H1 (cell line): ENCODE measurements at regions not wholly inside any gene's neighbourhood (a gene's known extent, or its start where the extent isn't known, plus 50 kb on each side); places are given as distances from the start of the nearest gene placed in this dataset.

ENCODE experiments used
- CTCF ChIA-PET: fragments of 300-600 bp; sonication (Branson Sonifier 250); formaldehyde crosslinking; loops from one replicate; lab custom pipeline; 2021; ENCODE audit not compliant: partially characterized antibody; lab: Charles Lee
- POLR2A ChIA-PET: fragments of 300-600 bp; sonication (Branson Sonifier 250); formaldehyde crosslinking; loops from one replicate; lab custom pipeline; 2021; ENCODE audit warnings: inconsistent platforms; ENCODE audit not compliant: partially characterized antibody; lab: Charles Lee
- DNase-seq, 2 experiments: peaks; one replicate each; pipeline versions ENCODE4 v3.0.0 to v3.0.0-alpha.2; 2010 to 2022; ENCODE audit warnings: low spot score in 2 of 2, low read depth in 1 of 2, mixed read lengths in 1 of 2
- FAIRE-seq: peaks from 2 replicates; lab custom pipeline; 2011; peaks lifted over from hg19 to GRCh38; lab: Jason Lieb, UNC
- H2AFZ ChIP-seq: 2 replicates; pipeline ENCODE4 v1.8.1; 2012; ENCODE audit warnings: low read length, inconsistent platforms
- H2AK5ac ChIP-seq: 2 replicates; pipeline ENCODE4 v1.6.1; 2013; ENCODE audit warnings: low read depth, low read length
- H2BK120ac ChIP-seq: replicated peaks from 2 replicates; pipeline ENCODE3; 2013; ENCODE audit warnings: low read depth, low read length, inconsistent platforms
- H2BK12ac ChIP-seq: 2 replicates; pipeline ENCODE4 v1.6.1; 2013; ENCODE audit warnings: low read depth, low read length
- H2BK15ac ChIP-seq: 2 replicates; pipeline ENCODE4 v1.6.1; 2013; ENCODE audit warnings: low read length
- H2BK20ac ChIP-seq: 2 replicates; pipeline ENCODE4 v1.6.1; 2013; ENCODE audit warnings: low read length
- H2BK5ac ChIP-seq: 2 replicates; pipeline ENCODE4 v1.6.1; 2013; ENCODE audit warnings: low read depth, low read length
- H3K14ac ChIP-seq: 2 replicates; pipeline ENCODE4 v1.6.1; 2013; ENCODE audit warnings: inconsistent platforms; ENCODE audit not compliant: insufficient read length
- H3K18ac ChIP-seq: 2 replicates; pipeline ENCODE4 v1.6.1; 2013; ENCODE audit warnings: low read length; ENCODE audit errors: extremely low read depth
- H3K23ac ChIP-seq: 2 replicates; pipeline ENCODE4 v1.6.1; 2013; ENCODE audit warnings: inconsistent platforms; ENCODE audit not compliant: insufficient read length
- H3K23me2 ChIP-seq: 2 replicates; pipeline ENCODE4 v1.6.1; 2013; ENCODE audit warnings: low read depth, low read length
- H3K27ac ChIP-seq: 2 replicates; pipeline ENCODE4 v1.6.1; 2011; ENCODE audit warnings: low read depth, low read length, inconsistent platforms
- H3K27me3 ChIP-seq, 4 experiments: replicated peaks in 1 of 4; 1 replicate in 1 of 4; 2 replicates in 3 of 4; pipeline versions ENCODE4 v1.6.1 to v1.8.1; 2011 to 2013; ENCODE audit warnings: low read length in 3 of 4, mild to moderate bottlenecking in 3 of 4, inconsistent platforms in 2 of 4, mixed read lengths in 2 of 4, moderate library complexity in 1 of 4; ENCODE audit not compliant: control insufficient read depth in 3 of 4, insufficient read depth in 3 of 4; ENCODE audit errors: extremely low read depth in 1 of 4
- H3K36me3 ChIP-seq, 4 experiments: 2 replicates each; pipeline versions ENCODE4 v1.6.1 to v1.8.1; 2011 to 2013; ENCODE audit warnings: mild to moderate bottlenecking in 4 of 4, low read length in 3 of 4, moderate library complexity in 2 of 4, control low read depth in 1 of 4, inconsistent platforms in 1 of 4; ENCODE audit not compliant: insufficient read depth in 4 of 4, control insufficient read depth in 2 of 4
- H3K4ac ChIP-seq: replicated peaks from 2 replicates; pipeline ENCODE3; 2013; ENCODE audit warnings: low read length, low read depth, mixed read lengths, inconsistent platforms; ENCODE audit not compliant: insufficient read length
- H3K4me1 ChIP-seq, 4 experiments: replicated peaks in 1 of 4; 1 replicate in 1 of 4; 2 replicates in 3 of 4; pipeline versions ENCODE4 v1.6.1 to v1.8.1; 2011 to 2013; ENCODE audit warnings: low read length in 3 of 4, inconsistent platforms in 2 of 4, mixed read lengths in 1 of 4; ENCODE audit not compliant: insufficient read depth in 4 of 4, control insufficient read depth in 3 of 4
- H3K4me2 ChIP-seq, 2 experiments: 2 replicates each; pipeline versions ENCODE4 v1.6.1 to v1.8.1; 2011 to 2013; ENCODE audit warnings: low read depth in 2 of 2, low read length in 2 of 2, control low read depth in 1 of 2, inconsistent platforms in 1 of 2, mild to moderate bottlenecking in 1 of 2; ENCODE audit not compliant: insufficient read depth in 1 of 2
- H3K4me3 ChIP-seq, 4 experiments: fragments of 200-600, 300-600 bp in 1 of 4; sonication (generic), shearing (Covaris generic), sonication (Bioruptor Twin) in 1 of 4; 2 replicates each; pipeline versions ENCODE4 v1.5.1 to v1.8.1; 2011 to 2016; ENCODE audit warnings: low read length in 4 of 4, low read depth in 3 of 4, control low read depth in 2 of 4, inconsistent platforms in 2 of 4, mild to moderate bottlenecking in 2 of 4, mixed read lengths in 1 of 4, moderate library complexity in 1 of 4; ENCODE audit not compliant: insufficient read depth in 2 of 4; ENCODE audit errors: extremely low read depth in 1 of 4
- H3K56ac ChIP-seq: replicated peaks from 2 replicates; pipeline ENCODE3; 2013; ENCODE audit warnings: low read depth, mild to moderate bottlenecking, mixed read lengths, low read length, inconsistent platforms; ENCODE audit not compliant: insufficient read length
- H3K79me1 ChIP-seq: 2 replicates; pipeline ENCODE4 v1.6.1; 2013; ENCODE audit warnings: low read depth, low read length, control low read depth
- H3K79me2 ChIP-seq, 2 experiments: 2 replicates each; pipeline versions ENCODE4 v1.6.1 to v1.8.1; 2012 to 2013; ENCODE audit warnings: low read length in 2 of 2, mild to moderate bottlenecking in 2 of 2, inconsistent platforms in 1 of 2; ENCODE audit not compliant: insufficient read depth in 2 of 2, control insufficient read depth in 1 of 2
- H3K9ac ChIP-seq, 4 experiments: replicated peaks in 1 of 4; 1 replicate in 1 of 4; 2 replicates in 3 of 4; pipeline versions ENCODE4 v1.6.1 to v1.8.1; 2011 to 2013; ENCODE audit warnings: low read depth in 3 of 4, low read length in 3 of 4, control low read depth in 2 of 4, mild to moderate bottlenecking in 2 of 4, moderate library complexity in 2 of 4, inconsistent platforms in 1 of 4; ENCODE audit errors: extremely low read depth in 1 of 4
- H3K9me3 ChIP-seq, 2 experiments: 2 replicates each; pipeline versions ENCODE4 v1.6.1 to v1.8.1; 2012 to 2013; ENCODE audit warnings: mild to moderate bottlenecking in 2 of 2, moderate library complexity in 2 of 2, control low read depth in 1 of 2, inconsistent platforms in 1 of 2, low read depth in 1 of 2, low read length in 1 of 2, mixed read lengths in 1 of 2; ENCODE audit not compliant: insufficient read depth in 2 of 2
- H4K20me1 ChIP-seq, 2 experiments: replicated peaks in 1 of 2; 2 replicates each; pipeline versions ENCODE3 to v1.8.1; 2011 to 2013; ENCODE audit warnings: inconsistent platforms in 2 of 2, low read length in 2 of 2, mild to moderate bottlenecking in 1 of 2; ENCODE audit not compliant: insufficient read depth in 2 of 2, control insufficient read depth in 1 of 2
- H4K5ac ChIP-seq: 2 replicates; pipeline ENCODE4 v1.6.1; 2013; ENCODE audit warnings: low read length, low read depth, mixed read lengths, inconsistent platforms; ENCODE audit not compliant: insufficient read length
- H4K8ac ChIP-seq: 2 replicates; pipeline ENCODE4 v1.8.0; 2013; ENCODE audit warnings: mild to moderate bottlenecking, moderate library complexity, low read length, inconsistent platforms; ENCODE audit not compliant: insufficient read depth; ENCODE audit errors: extremely low read depth
- H4K91ac ChIP-seq: replicated peaks from 2 replicates; pipeline ENCODE3; 2013; ENCODE audit warnings: low read length, mixed read lengths, inconsistent platforms; ENCODE audit not compliant: insufficient read length
- CBX5 ChIP-seq: fragments of 300-800, 300-1000 bp; sonication (generic); IDR thresholded peaks from 2 replicates; pipeline ENCODE4 v1.7.1; 2016; ENCODE audit warnings: antibody characterized with exemption, low read length, low read depth
- CBX8 ChIP-seq: fragments of 300-800, 300-1000 bp; sonication (generic); IDR thresholded peaks from 2 replicates; pipeline ENCODE4 v1.7.1; 2016; ENCODE audit warnings: low read depth, low read length, borderline replicate concordance
- CREB1 ChIP-seq: IDR thresholded peaks from 2 replicates; pipeline ENCODE4 v1.6.1; 2012; ENCODE audit warnings: inconsistent platforms
- CTBP2 ChIP-seq: IDR thresholded peaks from 2 replicates; pipeline ENCODE4 v1.7.0; 2011; ENCODE audit warnings: borderline replicate concordance, mild to moderate bottlenecking, moderate library complexity, mixed read lengths, low read length; ENCODE audit not compliant: insufficient read depth, insufficient read length
- EGR1 ChIP-seq: IDR thresholded peaks from 2 replicates; pipeline ENCODE4 v1.6.1; 2011; ENCODE audit warnings: low read depth, low read length, borderline replicate concordance
- GABPA ChIP-seq: IDR thresholded peaks from 2 replicates; pipeline ENCODE4 v1.6.1; 2011; ENCODE audit warnings: mild to moderate bottlenecking, low read length, moderate library complexity, borderline replicate concordance; ENCODE audit not compliant: insufficient read depth
- HDAC6 ChIP-seq: IDR thresholded peaks from one replicate; pipeline ENCODE4 v1.7.1; 2012; ENCODE audit warnings: low read depth, mild to moderate bottlenecking, inconsistent platforms, low read length, moderate library complexity
- JUN ChIP-seq: IDR thresholded peaks from 2 replicates; pipeline ENCODE4 v1.6.1; 2011; ENCODE audit warnings: low read depth, mild to moderate bottlenecking, improper control_type of control experiment, low read length
- KDM1A ChIP-seq: fragments of 200-600, 300-600 bp; sonication (generic); IDR thresholded peaks from 2 replicates; pipeline ENCODE4 v1.7.1; 2016; ENCODE audit warnings: mild to moderate bottlenecking, low read length, borderline replicate concordance
- POLR2AphosphoS5 ChIP-seq: IDR thresholded peaks from 2 replicates; pipeline ENCODE4 v1.6.1; 2011; ENCODE audit warnings: low read depth, low read length
- SAP30 ChIP-seq: fragments of 300-600 bp; sonication (generic); IDR thresholded peaks from 2 replicates; pipeline ENCODE4 v1.7.1; 2012; ENCODE audit warnings: low read length, moderate library complexity, mild to moderate bottlenecking, inconsistent platforms; ENCODE audit not compliant: insufficient read depth, insufficient replicate concordance
- SIRT6 ChIP-seq: IDR thresholded peaks from one replicate; pipeline ENCODE4 v1.7.1; 2012; ENCODE audit warnings: low read length, inconsistent platforms
- SP1 ChIP-seq: IDR thresholded peaks from 2 replicates; pipeline ENCODE4 v1.6.1; 2011; ENCODE audit warnings: low read depth, low read length
- SP2 ChIP-seq: IDR thresholded peaks from 2 replicates; pipeline ENCODE4 v1.6.1; 2012; ENCODE audit warnings: mild to moderate bottlenecking, low read length, inconsistent platforms
- TAF1 ChIP-seq: IDR thresholded peaks from 2 replicates; pipeline ENCODE4 v1.6.1; 2011; ENCODE audit warnings: mild to moderate bottlenecking, low read depth, low read length
- TBP ChIP-seq: IDR thresholded peaks from 2 replicates; pipeline ENCODE4 v1.6.1; 2011; ENCODE audit warnings: low read depth, low read length, improper control_type of control experiment
- WGBS, 2 experiments: shearing (Covaris generic) in 1 of 2; methylation state at CpG; one replicate each; pipeline versions ENCODE4 v1.1.6 to v1.1.7; 2013 to 2015; ENCODE audit warnings: low lambda C conversion rate in 2 of 2, mixed read lengths in 2 of 2, inconsistent platforms in 1 of 2, low coverage in 1 of 2, missing lambda C conversion rate in 1 of 2; ENCODE audit not compliant: insufficient replicate concordance in 2 of 2, insufficient coverage in 1 of 2, insufficient read length in 1 of 2; ENCODE audit errors: extremely low coverage in 1 of 2, missing lambda C conversion rate in 1 of 2; 5-methylcytosine and 5-hydroxymethylcytosine counted together
- TF ChIP-seq, protein P1 (sequence below): IDR thresholded peaks from 2 replicates; pipeline ENCODE4 v1.6.1; 2012; ENCODE audit warnings: inconsistent platforms

GRCh38 chr2:226559536-226559935 is 240.1 kb downstream of the IRS1 start:
- POLR2A ChIA-PET: no interaction called here
- H3K79me2 ChIP-seq: no peaks in the 10 kb centered on the region
- H3K27ac ChIP-seq: no peak overlapping the region
- H4K5ac ChIP-seq: no peak overlapping the region
- no peaks in the 10 kb centered on the region for H3K79me1 ChIP-seq
- H2BK15ac ChIP-seq: no peak overlapping the region
- no peaks in the 10 kb centered on the region for H3K4me1 ChIP-seq
- no peak overlapping the region for H3K23ac ChIP-seq
- no peak overlapping the region for H3K4me2 ChIP-seq
- no peak overlapping the region for H3K4me3 ChIP-seq
- DNase-seq: no peak
- H3K9me3 ChIP-seq: no peaks in the 10 kb centered on the region
- H4K91ac ChIP-seq: no peak overlapping the region
- no peak overlapping the region for H2BK20ac ChIP-seq
- H3K23me2 ChIP-seq: no peaks in the 10 kb centered on the region
- CTCF ChIA-PET: no interaction called here
- no peak overlapping the region for H3K18ac ChIP-seq
- H2BK5ac ChIP-seq: no peak overlapping the region
- no peak overlapping the region for H2BK120ac ChIP-seq
- H2BK12ac ChIP-seq: no peak overlapping the region
- no peak for FAIRE-seq
- no peak overlapping the region for H2AFZ ChIP-seq
- H3K27me3 ChIP-seq: no peaks in the 10 kb centered on the region
- H4K20me1 ChIP-seq: no peaks in the 10 kb centered on the region
- no peak overlapping the region for H3K14ac ChIP-seq
- no peak overlapping the region for H3K56ac ChIP-seq
- H4K8ac ChIP-seq: no peak overlapping the region
- H3K36me3 ChIP-seq: no peaks in the 10 kb centered on the region
- H3K4ac ChIP-seq: no peak overlapping the region
- H2AK5ac ChIP-seq: no peak overlapping the region
- 89% methylated on average over 2 of the region's 2 CpGs; no CpG with 5 or more reads in 1 of the 2 experiments for WGBS, 2 experiments
- no peak overlapping the region for H3K9ac ChIP-seq
- TF ChIP-seq TAF1 (no peak), SAP30 (no peak), GABPA (no peak), SP2 (no peak), KDM1A (no peak), CREB1 (no peak), HDAC6 (no peak), EGR1 (no peak), SIRT6 (no peak), CBX5 (no peak), POLR2AphosphoS5 (no peak), TBP (no peak), SP1 (no peak), JUN (no peak), CTBP2 (no peak), CBX8 (no peak)
- TF ChIP-seq, protein P1, sequence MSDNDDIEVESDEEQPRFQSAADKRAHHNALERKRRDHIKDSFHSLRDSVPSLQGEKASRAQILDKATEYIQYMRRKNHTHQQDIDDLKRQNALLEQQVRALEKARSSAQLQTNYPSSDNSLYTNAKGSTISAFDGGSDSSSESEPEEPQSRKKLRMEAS: no peak
